ENCODE measurements at regions not wholly inside any gene's neighbourhood (a gene's known extent, or its start where the extent isn't known, plus 50 kb on each side); places are given as distances from the start of the nearest gene placed in this dataset.

- Histone ChIP-seq H3K27me3 (ENCODE audit: control insufficient read depth, insufficient read depth, low read length) (no peaks in the 10 kb centered on the region), H3K9me3 (ENCODE audit: control insufficient read depth, low read length) (no peaks in the 10 kb centered on the region), H3K4me1 (no peaks in the 10 kb centered on the region), H3K27ac (no peak overlapping the region), H3K36me3 (ENCODE audit: control insufficient read depth, insufficient read depth, low read length) (no peaks in the 10 kb centered on the region), H2AFZ (no peak overlapping the region), H3K79me2 (no peaks in the 10 kb centered on the region), H3K4me3 (ENCODE audit: low read depth, low read length) (no peak overlapping the region), H3K9ac (no peak overlapping the region), H3K4me2 (ENCODE audit: low read length) (no peak overlapping the region)
- TF ChIP-seq CTCF (IDR thresholded peaks at IDR 0.05) = no peak
Observed at GRCh38 chr5:15168358-15168757, 296.8 kb upstream of the ANKH start.

- no peak overlapping the region for H3K4me2 ChIP-seq (ENCODE audit: low read length)
- H3K4me3 ChIP-seq (ENCODE audit: low read depth, low read length) = no peak overlapping the region
- no peaks in the 10 kb centered on the region for H3K4me1 ChIP-seq
- no peaks in the 10 kb centered on the region for H3K36me3 ChIP-seq (ENCODE audit: control insufficient read depth, insufficient read depth, low read length)
- no peaks in the 10 kb centered on the region for H3K9me3 ChIP-seq (ENCODE audit: control insufficient read depth, low read length)
- no peak for TF ChIP-seq CTCF (IDR thresholded peaks at IDR 0.05)
- no peak overlapping the region for H2AFZ ChIP-seq
- no peak overlapping the region for H3K9ac ChIP-seq
- H3K27me3 ChIP-seq (ENCODE audit: control insufficient read depth, insufficient read depth, low read length) = no peaks in the 10 kb centered on the region
- H3K79me2 ChIP-seq = no peaks in the 10 kb centered on the region
- no peak overlapping the region for H3K27ac ChIP-seq
Observed at GRCh38 chr5:15160091-15160490, 288.5 kb upstream of the ANKH start.

DNA sequence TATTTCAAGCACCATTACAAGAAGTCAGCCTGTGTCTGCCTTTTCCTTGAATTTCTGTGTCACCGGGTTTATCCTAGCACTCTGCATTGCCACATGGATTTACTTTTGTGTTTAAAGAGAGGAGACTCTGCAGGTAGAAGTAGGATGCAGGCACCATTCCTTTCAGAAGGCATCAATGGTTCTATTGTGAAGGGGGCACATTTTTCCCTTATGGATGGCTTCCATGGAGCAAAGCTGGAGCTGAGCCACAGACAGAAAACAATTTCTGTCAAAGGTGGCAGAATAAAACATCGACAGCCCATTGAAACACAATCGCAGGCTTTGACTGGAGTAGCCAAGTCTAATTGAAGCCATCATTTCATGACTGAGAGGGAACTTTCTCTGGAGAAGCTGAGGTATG, 288.0 kb upstream of the ANKH start:
- H3K36me3 ChIP-seq (ENCODE audit: control insufficient read depth, insufficient read depth, low read length) = no peaks in the 10 kb centered on the region
- H3K27ac ChIP-seq = no peak overlapping the region
- no peak for TF ChIP-seq CTCF (IDR thresholded peaks at IDR 0.05)
- no peaks in the 10 kb centered on the region for H3K4me1 ChIP-seq
- no peak overlapping the region for H2AFZ ChIP-seq
- no peaks in the 10 kb centered on the region for H3K27me3 ChIP-seq (ENCODE audit: control insufficient read depth, insufficient read depth, low read length)
- no peak overlapping the region for H3K4me2 ChIP-seq (ENCODE audit: low read length)
- no peaks in the 10 kb centered on the region for H3K79me2 ChIP-seq
- no peak overlapping the region for H3K9ac ChIP-seq
- no peaks in the 10 kb centered on the region for H3K9me3 ChIP-seq (ENCODE audit: control insufficient read depth, low read length)
- no peak overlapping the region for H3K4me3 ChIP-seq (ENCODE audit: low read depth, low read length)

DNA sequence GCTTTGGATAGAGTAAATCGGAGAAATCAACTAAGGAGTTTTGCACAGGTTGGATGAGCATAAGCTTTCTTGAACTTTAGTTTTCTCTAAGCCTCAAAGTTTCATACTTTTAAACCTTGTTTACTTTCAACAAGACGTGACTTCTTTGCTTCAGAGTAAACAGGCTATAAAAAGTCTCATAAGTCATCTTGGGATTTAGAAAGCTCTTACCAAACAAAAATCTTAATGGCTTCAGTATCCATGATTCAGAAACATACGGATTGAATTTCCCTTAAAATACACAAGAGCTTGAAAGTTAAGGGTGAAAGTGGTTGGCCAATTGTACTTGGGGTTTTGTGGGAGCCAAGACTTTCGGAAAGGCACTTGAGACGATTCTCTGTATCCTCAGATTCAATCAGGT, 270.9 kb upstream of the ANKH start:
- no peak overlapping the region for H3K27ac ChIP-seq
- H3K36me3 ChIP-seq (ENCODE audit: control insufficient read depth, insufficient read depth, low read length) = no peaks in the 10 kb centered on the region
- TF ChIP-seq CTCF (IDR thresholded peaks at IDR 0.05) = no peak
- no peaks in the 10 kb centered on the region for H3K4me1 ChIP-seq
- H3K4me3 ChIP-seq (ENCODE audit: low read depth, low read length) = no peak overlapping the region
- H3K9ac ChIP-seq = no peak overlapping the region
- H3K4me2 ChIP-seq (ENCODE audit: low read length) = no peak overlapping the region
- no peaks in the 10 kb centered on the region for H3K27me3 ChIP-seq (ENCODE audit: control insufficient read depth, insufficient read depth, low read length)
- H2AFZ ChIP-seq = no peak overlapping the region
- no peaks in the 10 kb centered on the region for H3K9me3 ChIP-seq (ENCODE audit: control insufficient read depth, low read length)
- H3K79me2 ChIP-seq = no peaks in the 10 kb centered on the region

GRCh38 chr5:15137414-15137813, 265.8 kb upstream of the ANKH start:
- H2AFZ ChIP-seq = no peak overlapping the region
- H3K4me2 ChIP-seq (ENCODE audit: low read length) = no peak overlapping the region
- no peaks in the 10 kb centered on the region for H3K36me3 ChIP-seq (ENCODE audit: control insufficient read depth, insufficient read depth, low read length)
- H3K9me3 ChIP-seq (ENCODE audit: control insufficient read depth, low read length) = no peaks in the 10 kb centered on the region
- TF ChIP-seq CTCF (IDR thresholded peaks at IDR 0.05) = no peak
- H3K9ac ChIP-seq = no peak overlapping the region
- no peaks in the 10 kb centered on the region for H3K27me3 ChIP-seq (ENCODE audit: control insufficient read depth, insufficient read depth, low read length)
- no peaks in the 10 kb centered on the region for H3K79me2 ChIP-seq
- H3K27ac ChIP-seq = no peak overlapping the region
- no peaks in the 10 kb centered on the region for H3K4me1 ChIP-seq
- H3K4me3 ChIP-seq (ENCODE audit: low read depth, low read length) = no peak overlapping the region
